Mammary epithelial cell (primary cell): ENCODE measurements at regions not wholly inside any gene's neighbourhood (a gene's known extent, or its start where the extent isn't known, plus 50 kb on each side); places are given as distances from the start of the nearest gene placed in this dataset.

ENCODE experiments used
- CTCF ChIP-seq, 2 donors: IDR thresholded peaks in 1 of 2; conservative IDR thresholded peaks in 1 of 2; 2 replicates each; pipeline ENCODE4 v1.5.1; 2011 to 2012; ENCODE audit warnings: inconsistent platforms in 2 of 2, low read length in 2 of 2, mild to moderate bottlenecking in 2 of 2, control low read depth in 1 of 2, low read depth in 1 of 2; ENCODE audit not compliant: insufficient read depth in 1 of 2; ENCODE audit errors: extremely low read depth in 1 of 2
- EZH2 ChIP-seq: IDR thresholded peaks from 2 replicates; pipeline ENCODE4 v1.6.1; 2012; ENCODE audit warnings: low read length, inconsistent platforms, borderline replicate concordance

GRCh38 chr1:182149411-182149965, 88.0 kb upstream of the ZNF648 start:
- TF ChIP-seq CTCF (conservative IDR thresholded peaks at IDR 0.05 in 1 of 2, IDR thresholded peaks at IDR 0.05 in 1 of 2; ENCODE audit: extremely low read depth in 1 of 2, insufficient read depth in 1 of 2, low read depth in 1 of 2, low read length in 2 of 2) (no peak), EZH2 (no peak)
